SJSA1 (cell line): ENCODE measurements at regions not wholly inside any gene's neighbourhood (a gene's known extent, or its start where the extent isn't known, plus 50 kb on each side); places are given as distances from the start of the nearest gene placed in this dataset.
"Not testable (repeated sequence)": the region's sequence is repeated elsewhere in the genome, so short reads cannot be mapped to it uniquely, and the experiment has no call there.

Experiments used
- DNase-seq, 2 experiments: peaks; one replicate each; pipeline ENCODE4 v3.0.0-alpha.2; 2015 to 2020; ENCODE audit warnings: low spot score in 2 of 2, low read depth in 1 of 2
- H3K27ac ChIP-seq: fragments of 250-450 bp; sonication (Bioruptor Pico); 2 replicates; pipeline ENCODE4 v1.5.1; 2020; ENCODE audit warnings: mild to moderate bottlenecking, moderate library complexity
- H3K27me3 ChIP-seq: fragments of 250-450 bp; sonication (Bioruptor Pico); replicated peaks from 2 replicates; pipeline ENCODE4 v1.5.1; 2020; ENCODE audit warnings: mild to moderate bottlenecking, moderate library complexity
- H3K36me3 ChIP-seq: fragments of 250-450 bp; sonication (Bioruptor Pico); 2 replicates; pipeline ENCODE4 v1.5.1; 2020; ENCODE audit warnings: mild to moderate bottlenecking
- H3K4me1 ChIP-seq: fragments of 250-450 bp; sonication (Bioruptor Pico); replicated peaks from 2 replicates; pipeline ENCODE4 v1.6.1; 2021; ENCODE audit warnings: mild to moderate bottlenecking
- H3K4me3 ChIP-seq: fragments of 250-450 bp; sonication (Bioruptor Pico); 2 replicates; pipeline ENCODE4 v1.5.1; 2020; ENCODE audit warnings: mild to moderate bottlenecking
- H3K9me3 ChIP-seq: fragments of 250-450 bp; sonication (Bioruptor Pico); replicated peaks from 2 replicates; pipeline ENCODE4 v1.5.1; 2020; ENCODE audit warnings: mild to moderate bottlenecking

- no peaks in the 10 kb centered on the region for H3K27me3 ChIP-seq
- H3K4me1 ChIP-seq, result no peaks in the 10 kb centered on the region
- H3K4me3 ChIP-seq, result no peak overlapping the region
- H3K9me3 ChIP-seq, result no peaks in the 10 kb centered on the region
- no peak for DNase-seq
- H3K27ac ChIP-seq, result no peak overlapping the region
- no peaks in the 10 kb centered on the region for H3K36me3 ChIP-seq
These were observed 278.6 kb downstream of the SIPA1L2 start for GRCh38 chr1:232351335-232351734.

- H3K27ac ChIP-seq, result no peak overlapping the region
These were observed 283.1 kb downstream of the SIPA1L2 start for GRCh38 chr1:232346844-232347243.

GRCh38 chr1:232344791-232345399 lies 285.0 kb downstream of the SIPA1L2 start:
- H3K36me3 ChIP-seq, result no peaks in the 10 kb centered on the region
- no peaks in the 10 kb centered on the region for H3K4me1 ChIP-seq
- H3K27ac ChIP-seq, result no peak overlapping the region
- H3K27me3 ChIP-seq, result no peaks in the 10 kb centered on the region
- DNase-seq, result no peak
- no peak overlapping the region for H3K4me3 ChIP-seq
- no peaks in the 10 kb centered on the region for H3K9me3 ChIP-seq

More at GRCh38 chr1:232346844-232347243, 283.1 kb downstream of the SIPA1L2 start:
- H3K9me3 ChIP-seq, result no peaks in the 10 kb centered on the region
- no peaks in the 10 kb centered on the region for H3K27me3 ChIP-seq
- no peak for DNase-seq
- no peaks in the 10 kb centered on the region for H3K36me3 ChIP-seq
- H3K4me3 ChIP-seq, result no peak overlapping the region
- no peaks in the 10 kb centered on the region for H3K4me1 ChIP-seq

- H3K4me1 ChIP-seq, H3K4me3 ChIP-seq, H3K9me3 ChIP-seq, DNase-seq, H3K36me3 ChIP-seq, H3K27me3 ChIP-seq, H3K27ac ChIP-seq: not testable (repeated sequence)
These were observed 285.7 kb downstream of the SIPA1L2 start for GRCh38 chr1:232344186-232344585.

GRCh38 chr1:232340446-232340845 lies 289.5 kb downstream of the SIPA1L2 start:
- Histone ChIP-seq H3K9me3 (no peaks in the 10 kb centered on the region), H3K4me1 (no peaks in the 10 kb centered on the region), H3K27me3 (no peaks in the 10 kb centered on the region), H3K4me3 (no peak overlapping the region), H3K27ac (no peak overlapping the region), H3K36me3 (no peaks in the 10 kb centered on the region)
- DNase-seq, result no peak

- Histone ChIP-seq H3K27ac (no peak overlapping the region), H3K4me3 (no peak overlapping the region), H3K4me1 (no peaks in the 10 kb centered on the region), H3K36me3 (no peaks in the 10 kb centered on the region), H3K9me3 (no peaks in the 10 kb centered on the region), H3K27me3 (no peaks in the 10 kb centered on the region)
- DNase-seq, result no peak
These were observed 290.9 kb downstream of the SIPA1L2 start for GRCh38 chr1:232339073-232339472.

- DNase-seq, result no peak
- Histone ChIP-seq H3K27me3 (no peaks in the 10 kb centered on the region), H3K27ac (no peak overlapping the region), H3K36me3 (no peaks in the 10 kb centered on the region), H3K4me1 (no peaks in the 10 kb centered on the region), H3K9me3 (no peaks in the 10 kb centered on the region), H3K4me3 (no peak overlapping the region)
These were observed 294.1 kb downstream of the SIPA1L2 start for GRCh38 chr1:232335741-232336293.

GRCh38 chr1:232335261-232335660 lies 294.7 kb downstream of the SIPA1L2 start:
- Histone ChIP-seq H3K4me1 (no peaks in the 10 kb centered on the region), H3K36me3 (no peaks in the 10 kb centered on the region), H3K27ac (no peak overlapping the region), H3K27me3 (no peaks in the 10 kb centered on the region), H3K9me3 (no peaks in the 10 kb centered on the region), H3K4me3 (no peak overlapping the region)
- DNase-seq, result no peak

GRCh38 chr1:232334811-232335210 lies 295.1 kb downstream of the SIPA1L2 start:
- DNase-seq, result no peak
- Histone ChIP-seq H3K4me1 (no peaks in the 10 kb centered on the region), H3K36me3 (no peaks in the 10 kb centered on the region)

GRCh38 chr1:232334246-232334645 lies 295.7 kb downstream of the SIPA1L2 start:
- H3K27ac ChIP-seq, result no peak overlapping the region
- H3K4me3 ChIP-seq, result no peak overlapping the region
- no peaks in the 10 kb centered on the region for H3K9me3 ChIP-seq
- no peaks in the 10 kb centered on the region for H3K27me3 ChIP-seq
- no peaks in the 10 kb centered on the region for H3K4me1 ChIP-seq
- H3K36me3 ChIP-seq, result no peaks in the 10 kb centered on the region
- no peak for DNase-seq

More at GRCh38 chr1:232334811-232335210, 295.1 kb downstream of the SIPA1L2 start:
- no peaks in the 10 kb centered on the region for H3K27me3 ChIP-seq
- no peak overlapping the region for H3K4me3 ChIP-seq
- no peaks in the 10 kb centered on the region for H3K9me3 ChIP-seq
- H3K27ac ChIP-seq, result no peak overlapping the region

- no peak for DNase-seq
- no peaks in the 10 kb centered on the region for H3K4me1 ChIP-seq
- H3K27ac ChIP-seq, result no peak overlapping the region
- H3K9me3 ChIP-seq, result no peaks in the 10 kb centered on the region
- H3K36me3 ChIP-seq, result no peaks in the 10 kb centered on the region
- H3K4me3 ChIP-seq, result no peak overlapping the region
- no peaks in the 10 kb centered on the region for H3K27me3 ChIP-seq
These were observed 296.5 kb downstream of the SIPA1L2 start for GRCh38 chr1:232333419-232333767.

- H3K4me1 ChIP-seq, H3K9me3 ChIP-seq, H3K27me3 ChIP-seq, H3K27ac ChIP-seq, H3K36me3 ChIP-seq, DNase-seq, H3K4me3 ChIP-seq: not testable (repeated sequence)
These were observed 297.1 kb downstream of the SIPA1L2 start for GRCh38 chr1:232332710-232333418.

- H3K9me3 ChIP-seq, result no peaks in the 10 kb centered on the region
- H3K27ac ChIP-seq, result no peak overlapping the region
- no peak for DNase-seq
- H3K4me3 ChIP-seq, result no peak overlapping the region
- no peaks in the 10 kb centered on the region for H3K27me3 ChIP-seq
- H3K4me1 ChIP-seq, result no peaks in the 10 kb centered on the region
- H3K36me3 ChIP-seq, result no peaks in the 10 kb centered on the region
These were observed 300.7 kb downstream of the SIPA1L2 start for GRCh38 chr1:232329103-232329813.

- H3K36me3 ChIP-seq, result no peaks in the 10 kb centered on the region
- DNase-seq, result no peak
These were observed 301.3 kb downstream of the SIPA1L2 start for GRCh38 chr1:232328486-232329102.

More at GRCh38 chr1:232328486-232329102, 301.3 kb downstream of the SIPA1L2 start:
- H3K4me1 ChIP-seq, result no peaks in the 10 kb centered on the region
- H3K9me3 ChIP-seq, result no peaks in the 10 kb centered on the region
- no peak overlapping the region for H3K4me3 ChIP-seq
- no peak overlapping the region for H3K27ac ChIP-seq
- H3K27me3 ChIP-seq, result no peaks in the 10 kb centered on the region
